HepG2 (cell line): ENCODE measurements at regions not wholly inside any gene's neighbourhood (a gene's known extent, or its start where the extent isn't known, plus 50 kb on each side); places are given as distances from the start of the nearest gene placed in this dataset.

Source experiments
- ATAC-seq: fragments of 200-7000 bp; cut with Tn5 transposase; 3 replicates; pipeline ENCODE4 v1.9.1; 2020; ENCODE audit warnings: mild to moderate bottlenecking, moderate library complexity
- BruUV-seq: library from RNA; stranded (reverse); fragments of 400-500 nt; replicated peaks from 2 replicates; lab custom pipeline; 2021; lab: Mats Ljungman, UMichigan
- CTCF ChIA-PET: fragments of 300-600 bp; formaldehyde crosslinking; extraction: SDS; loops from one replicate; lab custom pipeline; 2021; ENCODE audit warnings: low total read pairs, inconsistent platforms, low intra/inter-chr PET ratio; lab: Yijun Ruan, JAX
- POLR2A ChIA-PET: fragments of 350-600 bp; sonication (Branson Sonifier 250); formaldehyde crosslinking; loops from one replicate; lab custom pipeline; 2020; ENCODE audit warnings: antibody characterized with exemption, inconsistent platforms; lab: Yijun Ruan, JAX
- DNase-seq: peaks from one replicate; pipeline ENCODE4 v3.0.0-alpha.2; 2015; ENCODE audit warnings: low spot score
- FAIRE-seq: peaks from 3 replicates; lab custom pipeline; 2011; peaks lifted over from hg19 to GRCh38; lab: Jason Lieb, UNC
- H2AFZ ChIP-seq: one replicate; pipeline ENCODE4 v1.6.1; 2011; ENCODE audit warnings: low read length, inconsistent platforms
- H3K27ac ChIP-seq: fragments of 300-600 bp; 3 replicates; pipeline ENCODE4 v1.8.0; 2011; ENCODE audit warnings: mixed run types, mild to moderate bottlenecking, mixed read lengths, low read length, inconsistent platforms; ENCODE audit not compliant: insufficient read depth; ENCODE audit errors: extremely low read length
- H3K27me3 ChIP-seq, 2 experiments: fragments of 200-600 bp in 1 of 2; 2 replicates in 1 of 2; 3 replicates in 1 of 2; pipeline versions ENCODE4 v1.6.0 to v1.8.0; 2011; ENCODE audit warnings: low read length in 2 of 2, mild to moderate bottlenecking in 2 of 2, moderate library complexity in 2 of 2, inconsistent platforms in 1 of 2; ENCODE audit not compliant: insufficient read depth in 2 of 2, control insufficient read depth in 1 of 2
- H3K36me3 ChIP-seq, 2 experiments: fragments of 200-600 bp in 1 of 2; replicated peaks in 1 of 2; 2 replicates in 1 of 2; 3 replicates in 1 of 2; pipeline versions ENCODE4 v1.5.1 to v1.8.0; 2011; ENCODE audit warnings: low read length in 2 of 2, inconsistent platforms in 1 of 2; ENCODE audit not compliant: insufficient read depth in 2 of 2, control insufficient read depth in 1 of 2
- H3K4me1 ChIP-seq: 2 replicates; pipeline ENCODE4 v1.5.1; 2012; ENCODE audit warnings: low read length, inconsistent platforms; ENCODE audit not compliant: insufficient read depth
- H3K4me2 ChIP-seq: 2 replicates; pipeline ENCODE4 v1.6.0; 2011; ENCODE audit warnings: low read depth, low read length, inconsistent platforms
- H3K4me3 ChIP-seq, 3 experiments: fragments of 200-600 bp in 1 of 3; sonication (generic), shearing (Covaris generic) in 1 of 3; replicated peaks in 1 of 3; 2 replicates each; pipeline ENCODE4 v1.5.1; 2011 to 2016; ENCODE audit warnings: low read length in 3 of 3, inconsistent platforms in 2 of 3, low read depth in 2 of 3, mild to moderate bottlenecking in 2 of 3, control low read depth in 1 of 3, mixed read lengths in 1 of 3; ENCODE audit not compliant: insufficient read depth in 1 of 3
- H3K79me2 ChIP-seq: one replicate; pipeline ENCODE4 v1.6.1; 2011; ENCODE audit warnings: low read length, inconsistent platforms; ENCODE audit not compliant: insufficient read depth
- H3K9ac ChIP-seq: 2 replicates; pipeline ENCODE4 v1.6.0; 2011; ENCODE audit warnings: mild to moderate bottlenecking, low read depth, low read length, inconsistent platforms; ENCODE audit not compliant: insufficient read depth
- H3K9me3 ChIP-seq: 2 replicates; pipeline ENCODE4 v1.5.1; 2012; ENCODE audit warnings: mild to moderate bottlenecking, low read length
- H4K20me1 ChIP-seq: 2 replicates; pipeline ENCODE4 v1.6.0; 2011; ENCODE audit warnings: inconsistent platforms, mild to moderate bottlenecking, low read length, moderate library complexity; ENCODE audit not compliant: insufficient read depth
- ELF1 ChIP-seq: sonication (generic); formaldehyde crosslinking; IDR thresholded peaks from 2 replicates; pipeline ENCODE4 v1.4.0; 2020; ENCODE audit warnings: missing genetic modification reagents
- FIP1L1 ChIP-seq: fragments of 200-400 bp; formaldehyde crosslinking; IDR thresholded peaks from 2 replicates; pipeline ENCODE4 v1.6.1; 2018; ENCODE audit warnings: low read depth, mild to moderate bottlenecking, low read length, moderate library complexity, borderline replicate concordance; ENCODE audit not compliant: insufficient read depth
- HMGXB4 ChIP-seq, 2 experiments: sonication (generic) in 1 of 2; formaldehyde crosslinking in 1 of 2; IDR thresholded peaks; 2 replicates each; pipeline versions ENCODE4 v1.4.0 to v1.6.1; 2018 to 2020; ENCODE audit warnings: missing genetic modification reagents in 2 of 2, borderline replicate concordance in 1 of 2, low read depth in 1 of 2, mild to moderate bottlenecking in 1 of 2, missing biosample characterization in 1 of 2
- SNAPC4 ChIP-seq: sonication (generic); formaldehyde crosslinking; IDR thresholded peaks from 2 replicates; pipeline ENCODE4 v1.4.0; 2020; ENCODE audit warnings: mild to moderate bottlenecking, missing genetic modification reagents
- ZFP41 ChIP-seq: sonication (generic); formaldehyde crosslinking; IDR thresholded peaks from 2 replicates; pipeline ENCODE4 v1.4.0; 2020; ENCODE audit warnings: mild to moderate bottlenecking, missing genetic modification reagents, borderline replicate concordance
- WGBS: methylation state at CpG from one replicate; pipeline ENCODE4 v1.1.6; 2017; ENCODE audit warnings: low lambda C conversion rate; 5-methylcytosine and 5-hydroxymethylcytosine counted together
- in situ Hi-C: cut with HindIII; loops from 2 replicates; pipeline ENCODE4 v1.10.0; 2017; ENCODE audit warnings: low pct_unique_long_range_greater_than_20kb; ENCODE audit not compliant: extremely low pct_ligation_motif_present
- intact Hi-C: fragments of 100-400 bp; cut with micrococcal nuclease; formaldehyde crosslinking; loops from one replicate; pipeline ENCODE4 v1.10.0; 2022; ENCODE audit not compliant: unreplicated experiment

- no peak for TF ChIP-seq SNAPC4 (CRISPR knock-in tag)
- no peak for TF ChIP-seq HMGXB4 (CRISPR knock-in tag; IDR thresholded peaks at IDR 0.05; ENCODE audit: borderline replicate concordance in 1 of 2, low read depth in 1 of 2)
- TF ChIP-seq, all 625 proteins: peak for 0
These were observed 226.4 kb downstream of the FAM76B start (continued) for GRCh38 chr11:95563173-95563572.

DNA sequence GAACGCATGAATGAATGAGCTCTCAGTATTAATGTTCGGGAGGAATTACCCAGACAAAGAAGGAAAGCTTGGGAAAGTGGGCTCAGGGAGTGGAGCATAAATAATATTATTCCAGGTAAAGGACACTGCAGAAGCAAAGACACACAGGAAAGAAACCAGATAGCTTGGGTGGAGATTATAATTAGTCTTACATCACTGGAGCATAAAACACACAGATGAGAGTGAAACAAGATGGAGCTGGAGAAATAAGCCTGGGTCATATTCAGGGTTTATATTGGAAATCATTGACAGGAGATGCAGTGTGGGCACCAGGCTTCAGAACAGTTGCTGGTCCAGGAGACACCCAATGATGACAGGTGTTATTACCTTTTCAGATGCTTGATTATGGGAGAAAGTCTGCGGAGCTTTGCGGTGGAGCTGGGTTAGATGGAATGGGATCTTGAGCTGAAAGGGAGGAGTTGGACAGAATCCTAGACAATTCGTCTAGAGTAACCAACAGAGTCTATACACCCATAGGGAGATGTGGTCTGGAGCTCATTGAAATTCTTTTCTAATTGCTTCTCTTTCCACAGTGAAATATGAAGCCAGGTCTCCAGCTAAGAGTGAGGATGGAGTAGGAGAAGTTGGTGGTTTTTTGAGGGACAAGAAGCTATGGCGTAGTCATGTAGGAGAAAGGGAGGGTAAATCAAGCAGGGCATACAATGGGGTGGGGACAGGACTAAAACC is 227.2 kb downstream of the FAM76B start:
- no peaks in the 10 kb centered on the region for H3K4me1 ChIP-seq
- FAIRE-seq (no peak), DNase-seq (no peak), ATAC-seq (no peak)
- no peak overlapping the region for H3K9ac ChIP-seq
- intact Hi-C loops (no loop called here), in situ Hi-C loops (no loop called here)
- no peak overlapping the region for H2AFZ ChIP-seq
- H3K4me3 ChIP-seq, result no peak overlapping the region
- no TSS peak for BruUV-seq
- no peaks in the 10 kb centered on the region for H3K36me3 ChIP-seq
- CTCF ChIA-PET, result no interaction called here
- H3K4me2 ChIP-seq, result no peak overlapping the region
- H4K20me1 ChIP-seq, result no peaks in the 10 kb centered on the region
- no peaks in the 10 kb centered on the region for H3K27me3 ChIP-seq
- POLR2A ChIA-PET, result no interaction called here
- no peak overlapping the region for H3K27ac ChIP-seq
- 54% methylated on average over 6 of the region's 6 CpGs for WGBS
- no peaks in the 10 kb centered on the region for H3K79me2 ChIP-seq
- no peak for TF ChIP-seq FIP1L1
- TF ChIP-seq ELF1 (CRISPR knock-in tag), result no peak
- TF ChIP-seq ZFP41, result no peak
- no peaks in the 10 kb centered on the region for H3K9me3 ChIP-seq
